Mesendoderm (in vitro differentiated cells): ENCODE measurements at regions not wholly inside any gene's neighbourhood (a gene's known extent, or its start where the extent isn't known, plus 50 kb on each side); places are given as distances from the start of the nearest gene placed in this dataset.

Experiments
- DNase-seq: peaks from one replicate; pipeline ENCODE4 v3.0.0; 2013
- H2AK5ac ChIP-seq: 2 replicates; pipeline ENCODE4 v1.6.1; 2013; ENCODE audit warnings: low read length, inconsistent platforms
- H2BK120ac ChIP-seq: 2 replicates; pipeline ENCODE4 v1.6.1; 2013; ENCODE audit warnings: low read depth, mild to moderate bottlenecking, low read length, moderate library complexity, mixed read lengths
- H2BK15ac ChIP-seq: replicated peaks from 2 replicates; pipeline ENCODE4 v1.6.1; 2013; ENCODE audit warnings: low read depth, mild to moderate bottlenecking, moderate library complexity
- H2BK5ac ChIP-seq: 2 replicates; pipeline ENCODE4 v1.6.1; 2013; ENCODE audit warnings: low read length, inconsistent platforms
- H3K18ac ChIP-seq: 2 replicates; pipeline ENCODE4 v1.6.1; 2013; ENCODE audit warnings: mild to moderate bottlenecking, low read length, mixed read lengths
- H3K23ac ChIP-seq: one replicate; pipeline ENCODE4 v1.6.1; 2013; ENCODE audit warnings: low read length
- H3K27ac ChIP-seq: 2 replicates; pipeline ENCODE4 v1.5.1; 2013; ENCODE audit warnings: low read depth, mild to moderate bottlenecking, inconsistent platforms, low read length, moderate library complexity
- H3K27me3 ChIP-seq: 2 replicates; pipeline ENCODE4 v1.6.1; 2013; ENCODE audit warnings: low read length, control low read depth, mild to moderate bottlenecking, inconsistent platforms; ENCODE audit not compliant: insufficient read depth, poor library complexity
- H3K36me3 ChIP-seq: 2 replicates; pipeline ENCODE4 v1.6.1; 2013; ENCODE audit warnings: low read length, inconsistent platforms; ENCODE audit not compliant: control insufficient read depth, insufficient read depth
- H3K4ac ChIP-seq: one replicate; pipeline ENCODE4 v1.6.1; 2013; ENCODE audit warnings: low read depth, mild to moderate bottlenecking, low read length, moderate library complexity
- H3K4me1 ChIP-seq: 2 replicates; pipeline ENCODE4 v1.6.1; 2013; ENCODE audit warnings: low read depth, low read length, inconsistent platforms; ENCODE audit not compliant: control insufficient read depth
- H3K4me2 ChIP-seq: 2 replicates; pipeline ENCODE4 v1.6.1; 2013; ENCODE audit warnings: low read length
- H3K4me3 ChIP-seq: 2 replicates; pipeline ENCODE4 v1.5.1; 2013; ENCODE audit warnings: mild to moderate bottlenecking, low read length
- H3K56ac ChIP-seq: one replicate; pipeline ENCODE4 v1.6.1; 2013; ENCODE audit warnings: low read length
- H3K79me1 ChIP-seq: 2 replicates; pipeline ENCODE4 v1.6.1; 2013; ENCODE audit warnings: low read length, inconsistent platforms
- H3K79me2 ChIP-seq: 2 replicates; pipeline ENCODE4 v1.6.1; 2013; ENCODE audit warnings: mild to moderate bottlenecking, low read length; ENCODE audit not compliant: control insufficient read depth, insufficient read depth
- H3K9ac ChIP-seq: 2 replicates; pipeline ENCODE4 v1.6.1; 2013; ENCODE audit warnings: low read length, inconsistent platforms
- H4K5ac ChIP-seq: one replicate; pipeline ENCODE4 v1.6.1; 2013; ENCODE audit warnings: low read length
- H4K8ac ChIP-seq: one replicate; pipeline ENCODE4 v1.6.1; 2013; ENCODE audit warnings: low read depth, mild to moderate bottlenecking, control low read depth, low read length, moderate library complexity
- WGBS: extraction: QIAGEN DNeasy Blood & Tissue Kit; methylation state at CpG from one replicate; pipeline ENCODE4 v1.1.7; 2013; ENCODE audit warnings: low lambda C conversion rate, missing lambda C conversion rate; ENCODE audit not compliant: insufficient coverage; ENCODE audit errors: extremely low coverage; 5-methylcytosine and 5-hydroxymethylcytosine counted together

GRCh38 chr11:87871056-87871455 is 304.2 kb downstream of the RAB38 start:
- Histone ChIP-seq H3K27ac (no peak overlapping the region), H2AK5ac (no peak overlapping the region), H4K8ac (no peak overlapping the region), H3K4me3 (no peak overlapping the region), H3K4me1 (no peaks in the 10 kb centered on the region), H3K4me2 (no peak overlapping the region), H3K18ac (no peak overlapping the region), H4K5ac (no peak overlapping the region), H3K9ac (no peak overlapping the region), H2BK15ac (no peak overlapping the region), H3K4ac (no peak overlapping the region), H3K23ac (no peak overlapping the region), H2BK120ac (no peak overlapping the region), H3K79me2 (no peaks in the 10 kb centered on the region), H3K79me1 (no peaks in the 10 kb centered on the region), H3K56ac (no peak overlapping the region), H2BK5ac (no peak overlapping the region), H3K27me3 (no peaks in the 10 kb centered on the region), H3K36me3 (no peaks in the 10 kb centered on the region)
- no CpG with 5 or more reads among the region's 2 CpGs for WGBS
- DNase-seq = peak; percentile 89

GRCh38 chr11:87870086-87870485 is 305.2 kb downstream of the RAB38 start:
- Histone ChIP-seq H3K56ac (no peak overlapping the region), H3K9ac (no peak overlapping the region), H2BK120ac (no peak overlapping the region), H4K8ac (no peak overlapping the region), H3K18ac (no peak overlapping the region), H3K4me1 (no peaks in the 10 kb centered on the region), H2AK5ac (no peak overlapping the region), H2BK5ac (no peak overlapping the region), H3K4me2 (no peak overlapping the region), H4K5ac (no peak overlapping the region), H3K27ac (no peak overlapping the region), H3K23ac (no peak overlapping the region), H3K4me3 (no peak overlapping the region), H2BK15ac (no peak overlapping the region), H3K79me2 (no peaks in the 10 kb centered on the region), H3K27me3 (no peaks in the 10 kb centered on the region), H3K4ac (no peak overlapping the region), H3K36me3 (no peaks in the 10 kb centered on the region), H3K79me1 (no peaks in the 10 kb centered on the region)
- no CpG with 5 or more reads among the region's 2 CpGs for WGBS
- DNase-seq = no peak

- Histone ChIP-seq H3K18ac (no peak overlapping the region), H2BK15ac (no peak overlapping the region), H3K4me3 (no peak overlapping the region), H3K23ac (no peak overlapping the region), H3K4me1 (no peaks in the 10 kb centered on the region), H4K5ac (no peak overlapping the region), H3K27me3 (no peaks in the 10 kb centered on the region), H3K36me3 (no peaks in the 10 kb centered on the region), H3K4me2 (no peak overlapping the region), H2AK5ac (no peak overlapping the region), H4K8ac (no peak overlapping the region), H3K4ac (no peak overlapping the region), H3K56ac (no peak overlapping the region), H2BK5ac (no peak overlapping the region), H2BK120ac (no peak overlapping the region), H3K79me2 (no peaks in the 10 kb centered on the region), H3K27ac (no peak overlapping the region), H3K79me1 (no peaks in the 10 kb centered on the region), H3K9ac (no peak overlapping the region)
- WGBS = no CpG with 5 or more reads among the region's 1 CpG
- DNase-seq = no peak
Measured at GRCh38 chr11:87866951-87867350, 308.3 kb downstream of the RAB38 start.

GRCh38 chr11:87861030-87861429 is 314.2 kb downstream of the RAB38 start:
- H2BK5ac ChIP-seq = no peak overlapping the region
- H3K23ac ChIP-seq = no peak overlapping the region
- no peak overlapping the region for H3K4me3 ChIP-seq
- no peak overlapping the region for H2AK5ac ChIP-seq
- H3K9ac ChIP-seq = no peak overlapping the region
- no peaks in the 10 kb centered on the region for H3K36me3 ChIP-seq
- H3K4ac ChIP-seq = no peak overlapping the region
- no peak overlapping the region for H2BK15ac ChIP-seq
- H3K79me1 ChIP-seq = no peaks in the 10 kb centered on the region
- no peaks in the 10 kb centered on the region for H3K79me2 ChIP-seq
- no peak overlapping the region for H3K18ac ChIP-seq
- H3K4me2 ChIP-seq = no peak overlapping the region
- no peak overlapping the region for H4K5ac ChIP-seq
- no peak overlapping the region for H2BK120ac ChIP-seq
- no peaks in the 10 kb centered on the region for H3K4me1 ChIP-seq
- WGBS = no CpG with 5 or more reads among the region's 4 CpGs
- no peak overlapping the region for H3K56ac ChIP-seq
- no peaks in the 10 kb centered on the region for H3K27me3 ChIP-seq
- no peak overlapping the region for H4K8ac ChIP-seq
- H3K27ac ChIP-seq = no peak overlapping the region
- DNase-seq = no peak

- H2BK15ac ChIP-seq = no peak overlapping the region
- no peak for DNase-seq
- no peak overlapping the region for H3K18ac ChIP-seq
- no peaks in the 10 kb centered on the region for H3K79me1 ChIP-seq
- H2AK5ac ChIP-seq = no peak overlapping the region
- no peak overlapping the region for H3K56ac ChIP-seq
- H3K23ac ChIP-seq = no peak overlapping the region
- no peaks in the 10 kb centered on the region for H3K79me2 ChIP-seq
- no peaks in the 10 kb centered on the region for H3K27me3 ChIP-seq
- no peak overlapping the region for H2BK120ac ChIP-seq
- H3K4me3 ChIP-seq = no peak overlapping the region
- H3K4me1 ChIP-seq = no peaks in the 10 kb centered on the region
- no peak overlapping the region for H3K4ac ChIP-seq
- no CpG with 5 or more reads among the region's 1 CpG for WGBS
- H2BK5ac ChIP-seq = no peak overlapping the region
- no peak overlapping the region for H4K5ac ChIP-seq
- H3K27ac ChIP-seq = no peak overlapping the region
- no peak overlapping the region for H3K4me2 ChIP-seq
- H3K9ac ChIP-seq = no peak overlapping the region
- no peak overlapping the region for H4K8ac ChIP-seq
- H3K36me3 ChIP-seq = no peaks in the 10 kb centered on the region
Measured at GRCh38 chr11:87859636-87860035, 315.6 kb downstream of the RAB38 start.

GRCh38 chr11:87851827-87852226 is 323.4 kb downstream of the RAB38 start:
- Histone ChIP-seq H2BK120ac (no peak overlapping the region), H2BK5ac (no peak overlapping the region), H3K79me1 (no peaks in the 10 kb centered on the region), H3K4me3 (no peak overlapping the region), H2AK5ac (no peak overlapping the region), H2BK15ac (no peak overlapping the region), H3K4me1 (no peaks in the 10 kb centered on the region), H3K4me2 (no peak overlapping the region), H3K23ac (no peak overlapping the region), H3K18ac (no peak overlapping the region), H3K36me3 (no peaks in the 10 kb centered on the region), H4K5ac (no peak overlapping the region), H3K27me3 (no peaks in the 10 kb centered on the region), H3K79me2 (no peaks in the 10 kb centered on the region), H3K4ac (no peak overlapping the region), H3K27ac (no peak overlapping the region), H3K56ac (no peak overlapping the region), H3K9ac (no peak overlapping the region), H4K8ac (no peak overlapping the region)
- no CpG with 5 or more reads among the region's 1 CpG for WGBS
- no peak for DNase-seq
